Neural crest cell (in vitro differentiated cells): ENCODE measurements at regions not wholly inside any gene's neighbourhood (a gene's known extent, or its start where the extent isn't known, plus 50 kb on each side); places are given as distances from the start of the nearest gene placed in this dataset.

Source experiments
- DNase-seq: peaks from one replicate; pipeline ENCODE4 v3.0.0; 2021; ENCODE audit warnings: low read depth, mixed read lengths, low spot score
- H3K27ac Mint-ChIP-seq: one replicate; pipeline ENCODE4 v1.8.0; 2021; ENCODE audit warnings: mild to moderate bottlenecking, mixed read lengths; ENCODE audit not compliant: unreplicated experiment
- H3K27me3 Mint-ChIP-seq: 2 replicates; pipeline ENCODE4 v1.8.0; 2021; ENCODE audit warnings: low read depth, mild to moderate bottlenecking, mixed read lengths
- H3K36me3 Mint-ChIP-seq: 2 replicates; pipeline ENCODE4 v1.8.0; 2021; ENCODE audit warnings: low read depth, mild to moderate bottlenecking, mixed read lengths
- H3K4me1 Mint-ChIP-seq: 2 replicates; pipeline ENCODE4 v1.8.0; 2021; ENCODE audit warnings: mixed read lengths
- H3K4me3 Mint-ChIP-seq: one replicate; pipeline ENCODE4 v1.8.0; 2021; ENCODE audit warnings: mild to moderate bottlenecking, mixed read lengths
- H3K9me3 Mint-ChIP-seq: 2 replicates; pipeline ENCODE4 v1.8.0; 2021; ENCODE audit warnings: mixed read lengths
- TF ChIP-seq, protein P1 (sequence below): fragments of 200-600 bp; sonication (generic); conservative IDR thresholded peaks from 2 replicates; pipeline ENCODE4 v1.5.0; 2021; ENCODE audit warnings: antibody characterized with exemption, mild to moderate bottlenecking

DNA sequence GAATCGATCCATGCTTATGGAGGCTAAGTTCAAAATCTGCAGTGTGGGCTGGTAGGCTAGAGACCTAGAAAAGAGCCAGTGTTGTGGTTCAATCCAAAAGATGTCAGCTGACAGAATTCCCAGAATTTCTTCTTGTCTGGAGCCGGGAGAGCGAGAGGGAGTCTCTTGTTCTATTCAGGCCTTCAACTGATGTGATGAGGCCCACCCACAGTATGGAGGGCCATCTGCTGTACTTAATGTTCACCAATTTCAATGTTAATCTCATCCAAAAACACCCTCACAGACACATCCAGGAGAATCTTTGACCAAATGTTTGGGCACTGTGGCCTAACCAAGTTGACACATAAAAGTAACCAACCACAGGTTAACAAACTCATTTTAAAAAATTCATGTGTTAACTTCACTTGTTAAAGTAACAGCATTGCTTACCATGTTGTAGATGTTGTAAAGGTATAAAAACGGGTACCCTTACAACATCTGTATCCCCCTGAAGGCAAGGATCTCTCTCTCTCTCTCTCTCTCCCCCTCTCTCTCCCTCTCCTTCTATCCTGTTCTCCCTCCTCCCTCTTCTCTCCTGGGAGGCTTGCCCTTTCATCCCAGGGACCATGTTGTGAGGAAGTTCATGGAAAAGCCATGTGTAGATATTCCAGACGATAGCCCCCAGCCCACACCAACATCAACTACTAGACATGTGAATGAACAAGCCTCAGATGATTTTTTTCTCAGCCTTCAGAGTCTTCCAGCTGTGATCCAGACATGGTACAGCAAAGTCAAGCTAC lies 66.4 kb upstream of the CHD2 start:
- Mint-ChIP-seq H3K27me3 (no peaks in the 10 kb centered on the region), H3K9me3 (no peaks in the 10 kb centered on the region), H3K36me3 (no peaks in the 10 kb centered on the region), H3K27ac (peak overlapping the region; percentile 93), H3K4me3 (peak overlapping the region; percentile 54), H3K4me1 (peaks cover 65% of the 10 kb centered on the region)
- TF ChIP-seq, protein P1, sequence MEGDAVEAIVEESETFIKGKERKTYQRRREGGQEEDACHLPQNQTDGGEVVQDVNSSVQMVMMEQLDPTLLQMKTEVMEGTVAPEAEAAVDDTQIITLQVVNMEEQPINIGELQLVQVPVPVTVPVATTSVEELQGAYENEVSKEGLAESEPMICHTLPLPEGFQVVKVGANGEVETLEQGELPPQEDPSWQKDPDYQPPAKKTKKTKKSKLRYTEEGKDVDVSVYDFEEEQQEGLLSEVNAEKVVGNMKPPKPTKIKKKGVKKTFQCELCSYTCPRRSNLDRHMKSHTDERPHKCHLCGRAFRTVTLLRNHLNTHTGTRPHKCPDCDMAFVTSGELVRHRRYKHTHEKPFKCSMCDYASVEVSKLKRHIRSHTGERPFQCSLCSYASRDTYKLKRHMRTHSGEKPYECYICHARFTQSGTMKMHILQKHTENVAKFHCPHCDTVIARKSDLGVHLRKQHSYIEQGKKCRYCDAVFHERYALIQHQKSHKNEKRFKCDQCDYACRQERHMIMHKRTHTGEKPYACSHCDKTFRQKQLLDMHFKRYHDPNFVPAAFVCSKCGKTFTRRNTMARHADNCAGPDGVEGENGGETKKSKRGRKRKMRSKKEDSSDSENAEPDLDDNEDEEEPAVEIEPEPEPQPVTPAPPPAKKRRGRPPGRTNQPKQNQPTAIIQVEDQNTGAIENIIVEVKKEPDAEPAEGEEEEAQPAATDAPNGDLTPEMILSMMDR = no peak
- no peak for DNase-seq

DNA sequence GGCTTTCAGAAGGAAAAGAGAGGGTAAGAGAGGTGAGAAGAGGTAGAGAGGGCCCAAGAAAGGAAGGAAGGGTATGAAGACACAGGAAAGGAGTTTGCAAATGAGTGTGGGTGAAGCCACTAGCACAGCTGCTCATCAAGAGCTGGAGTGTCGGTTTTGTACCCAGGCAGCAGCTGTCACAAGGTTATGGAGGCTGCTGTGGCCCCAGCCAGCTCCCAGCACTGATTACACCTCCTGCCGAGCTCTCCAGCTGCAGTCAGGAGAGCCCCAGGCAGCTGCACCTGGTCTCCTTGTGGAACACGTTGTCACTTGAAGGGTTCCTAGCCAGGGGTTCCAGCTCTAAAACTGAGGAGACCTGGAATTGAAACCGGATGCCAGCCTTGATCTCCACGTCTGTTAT lies 60.4 kb upstream of the CHD2 start:
- no peak overlapping the region for H3K4me3 Mint-ChIP-seq
- no peak overlapping the region for H3K27ac Mint-ChIP-seq
- no peaks in the 10 kb centered on the region for H3K36me3 Mint-ChIP-seq
- H3K4me1 Mint-ChIP-seq = peaks cover 29% of the 10 kb centered on the region
- TF ChIP-seq, protein P1 = no peak
- H3K9me3 Mint-ChIP-seq = no peaks in the 10 kb centered on the region
- DNase-seq = no peak
- no peaks in the 10 kb centered on the region for H3K27me3 Mint-ChIP-seq

DNA sequence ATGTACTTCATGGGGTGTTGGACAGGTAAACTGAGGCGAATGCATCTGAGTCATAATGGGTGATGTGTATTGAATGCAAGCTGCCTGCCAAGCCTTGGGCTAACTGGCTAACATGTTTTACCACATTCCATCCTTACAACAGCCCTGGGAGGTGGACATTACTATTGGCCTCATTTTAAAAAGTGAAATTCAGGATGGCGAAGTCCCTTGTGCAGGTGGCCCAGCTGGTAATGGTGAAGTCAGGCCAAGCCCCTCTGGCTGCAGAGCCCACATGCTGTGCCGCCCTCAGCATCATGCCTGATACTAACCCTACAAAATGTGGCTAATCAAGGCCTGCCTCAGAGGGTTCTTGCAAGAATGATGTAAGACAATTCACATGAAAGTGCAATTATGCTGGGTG lies 60.0 kb upstream of the CHD2 start:
- Mint-ChIP-seq H3K36me3 (no peaks in the 10 kb centered on the region), H3K27me3 (no peaks in the 10 kb centered on the region), H3K9me3 (no peaks in the 10 kb centered on the region), H3K27ac (no peak overlapping the region), H3K4me3 (no peak overlapping the region), H3K4me1 (peaks cover 33% of the 10 kb centered on the region)
- TF ChIP-seq, protein P1 = no peak
- no peak for DNase-seq

DNA sequence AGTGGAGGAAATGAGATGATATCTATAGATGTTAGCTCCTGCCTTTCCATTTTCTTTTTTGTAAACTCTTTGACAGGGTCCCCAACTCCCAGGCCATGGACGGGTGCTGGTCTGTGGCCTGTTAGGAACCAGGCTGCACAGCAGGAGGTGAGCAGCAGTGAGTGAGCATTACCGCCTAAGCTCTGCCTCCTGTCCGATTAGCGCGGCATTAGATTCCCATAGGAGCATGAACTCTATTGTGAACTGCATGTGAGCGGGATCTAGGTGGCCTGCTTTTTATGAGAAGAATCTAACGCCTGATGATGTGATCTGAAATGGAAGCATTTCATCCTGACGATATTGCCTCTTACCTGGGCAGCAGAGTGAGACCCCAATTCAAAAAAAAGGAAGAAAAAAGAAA lies 56.8 kb upstream of the CHD2 start:
- TF ChIP-seq, protein P1 = no peak
- Mint-ChIP-seq H3K9me3 (peaks cover 2% of the 10 kb centered on the region), H3K27ac (no peak overlapping the region), H3K36me3 (no peaks in the 10 kb centered on the region), H3K27me3 (no peaks in the 10 kb centered on the region), H3K4me3 (no peak overlapping the region), H3K4me1 (peaks cover 40% of the 10 kb centered on the region)
- DNase-seq = no peak

DNA sequence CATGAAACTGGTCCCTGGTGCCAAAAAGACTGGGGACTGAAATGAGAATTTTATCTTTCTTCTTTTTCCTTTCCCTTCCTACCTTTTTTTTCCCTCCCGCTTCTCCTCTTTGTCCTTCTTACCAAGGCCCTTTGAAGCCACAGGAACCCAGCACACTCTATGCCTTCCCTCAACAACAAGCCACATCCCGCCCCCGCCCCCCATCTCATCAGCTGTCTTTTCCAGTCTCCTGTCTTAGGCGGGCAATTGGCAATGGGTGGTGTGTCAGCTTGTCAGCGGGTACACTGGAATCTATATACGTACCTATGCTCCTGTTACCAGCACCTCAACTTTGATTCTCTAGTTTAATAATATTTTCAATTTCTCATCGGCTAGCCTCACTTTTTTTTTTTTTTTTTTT lies 56.3 kb upstream of the CHD2 start:
- DNase-seq = no peak
- Mint-ChIP-seq H3K9me3 (peaks cover 4% of the 10 kb centered on the region), H3K27ac (peak overlapping the region; percentile 60), H3K4me3 (no peak overlapping the region), H3K36me3 (no peaks in the 10 kb centered on the region), H3K27me3 (no peaks in the 10 kb centered on the region), H3K4me1 (peaks cover 38% of the 10 kb centered on the region)
- TF ChIP-seq, protein P1 = no peak
